ENCODE measurements at regions not wholly inside any gene's neighbourhood (a gene's known extent, or its start where the extent isn't known, plus 50 kb on each side); places are given as distances from the start of the nearest gene placed in this dataset.
A peak's percentile ranks its signal among the peaks of the same experiment; 100 is the strongest.

DNA sequence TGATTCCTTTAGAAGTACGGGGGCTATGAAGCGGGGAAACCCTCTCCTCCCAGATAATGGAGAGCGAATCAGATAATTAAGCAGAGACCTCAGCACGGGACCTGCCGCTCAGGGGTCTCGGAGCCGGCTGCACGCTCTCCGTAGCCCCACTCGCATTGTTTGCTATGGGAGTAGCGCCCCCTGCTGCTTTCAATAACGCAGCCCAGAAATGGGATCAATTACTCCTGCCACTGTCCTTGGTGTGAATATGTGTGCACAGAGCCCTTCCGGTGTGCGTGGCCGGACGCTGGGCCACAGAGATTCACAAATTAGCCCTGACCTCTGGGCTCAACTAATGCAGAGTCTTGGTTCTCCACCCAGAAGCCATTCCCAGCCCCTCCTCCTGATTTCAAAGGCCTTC, 76.4 kb upstream of the TMEM132C start:
- TF ChIP-seq, protein P1, sequence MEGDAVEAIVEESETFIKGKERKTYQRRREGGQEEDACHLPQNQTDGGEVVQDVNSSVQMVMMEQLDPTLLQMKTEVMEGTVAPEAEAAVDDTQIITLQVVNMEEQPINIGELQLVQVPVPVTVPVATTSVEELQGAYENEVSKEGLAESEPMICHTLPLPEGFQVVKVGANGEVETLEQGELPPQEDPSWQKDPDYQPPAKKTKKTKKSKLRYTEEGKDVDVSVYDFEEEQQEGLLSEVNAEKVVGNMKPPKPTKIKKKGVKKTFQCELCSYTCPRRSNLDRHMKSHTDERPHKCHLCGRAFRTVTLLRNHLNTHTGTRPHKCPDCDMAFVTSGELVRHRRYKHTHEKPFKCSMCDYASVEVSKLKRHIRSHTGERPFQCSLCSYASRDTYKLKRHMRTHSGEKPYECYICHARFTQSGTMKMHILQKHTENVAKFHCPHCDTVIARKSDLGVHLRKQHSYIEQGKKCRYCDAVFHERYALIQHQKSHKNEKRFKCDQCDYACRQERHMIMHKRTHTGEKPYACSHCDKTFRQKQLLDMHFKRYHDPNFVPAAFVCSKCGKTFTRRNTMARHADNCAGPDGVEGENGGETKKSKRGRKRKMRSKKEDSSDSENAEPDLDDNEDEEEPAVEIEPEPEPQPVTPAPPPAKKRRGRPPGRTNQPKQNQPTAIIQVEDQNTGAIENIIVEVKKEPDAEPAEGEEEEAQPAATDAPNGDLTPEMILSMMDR (conservative IDR thresholded peaks at IDR 0.05; ENCODE audit: low read depth, low read length) = peak; percentile 70
- no peak for TF ChIP-seq EZH2 (IDR thresholded peaks at IDR 0.05; ENCODE audit: low read length, unreplicated experiment)
- no peak for TF ChIP-seq EZH2phosphoT487 (IDR thresholded peaks at IDR 0.05; ENCODE audit: borderline replicate concordance, low read length)

Data from PC-3 (cell line).